ENCODE measurements at regions not wholly inside any gene's neighbourhood (a gene's known extent, or its start where the extent isn't known, plus 50 kb on each side); places are given as distances from the start of the nearest gene placed in this dataset.
A peak's percentile ranks its signal among the peaks of the same experiment; 100 is the strongest.

- no peaks in the 10 kb centered on the region for H3K27me3 ChIP-seq (ENCODE audit: insufficient read depth, low read length)
- no peak overlapping the region for H2AFZ ChIP-seq (ENCODE audit: low read depth, low read length, poor library complexity, severe bottlenecking)
- peak; percentile 82 for TF ChIP-seq FOSL1 (IDR thresholded peaks at IDR 0.05; ENCODE audit: low read depth)
- TF ChIP-seq SP1 (IDR thresholded peaks at IDR 0.05; ENCODE audit: low read depth): peak; percentile 28; the same call in 1 of the 2 replicates
- TF ChIP-seq, protein P1, sequence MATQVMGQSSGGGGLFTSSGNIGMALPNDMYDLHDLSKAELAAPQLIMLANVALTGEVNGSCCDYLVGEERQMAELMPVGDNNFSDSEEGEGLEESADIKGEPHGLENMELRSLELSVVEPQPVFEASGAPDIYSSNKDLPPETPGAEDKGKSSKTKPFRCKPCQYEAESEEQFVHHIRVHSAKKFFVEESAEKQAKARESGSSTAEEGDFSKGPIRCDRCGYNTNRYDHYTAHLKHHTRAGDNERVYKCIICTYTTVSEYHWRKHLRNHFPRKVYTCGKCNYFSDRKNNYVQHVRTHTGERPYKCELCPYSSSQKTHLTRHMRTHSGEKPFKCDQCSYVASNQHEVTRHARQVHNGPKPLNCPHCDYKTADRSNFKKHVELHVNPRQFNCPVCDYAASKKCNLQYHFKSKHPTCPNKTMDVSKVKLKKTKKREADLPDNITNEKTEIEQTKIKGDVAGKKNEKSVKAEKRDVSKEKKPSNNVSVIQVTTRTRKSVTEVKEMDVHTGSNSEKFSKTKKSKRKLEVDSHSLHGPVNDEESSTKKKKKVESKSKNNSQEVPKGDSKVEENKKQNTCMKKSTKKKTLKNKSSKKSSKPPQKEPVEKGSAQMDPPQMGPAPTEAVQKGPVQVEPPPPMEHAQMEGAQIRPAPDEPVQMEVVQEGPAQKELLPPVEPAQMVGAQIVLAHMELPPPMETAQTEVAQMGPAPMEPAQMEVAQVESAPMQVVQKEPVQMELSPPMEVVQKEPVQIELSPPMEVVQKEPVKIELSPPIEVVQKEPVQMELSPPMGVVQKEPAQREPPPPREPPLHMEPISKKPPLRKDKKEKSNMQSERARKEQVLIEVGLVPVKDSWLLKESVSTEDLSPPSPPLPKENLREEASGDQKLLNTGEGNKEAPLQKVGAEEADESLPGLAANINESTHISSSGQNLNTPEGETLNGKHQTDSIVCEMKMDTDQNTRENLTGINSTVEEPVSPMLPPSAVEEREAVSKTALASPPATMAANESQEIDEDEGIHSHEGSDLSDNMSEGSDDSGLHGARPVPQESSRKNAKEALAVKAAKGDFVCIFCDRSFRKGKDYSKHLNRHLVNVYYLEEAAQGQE (IDR thresholded peaks at IDR 0.05; ENCODE audit: low read depth): no peak
- peak; percentile 73 for TF ChIP-seq JUND (IDR thresholded peaks at IDR 0.05)
- H4K20me1 ChIP-seq (ENCODE audit: insufficient read depth): no peaks in the 10 kb centered on the region
- no peaks in the 10 kb centered on the region for H3K79me2 ChIP-seq (ENCODE audit: insufficient read depth, low read length)
- ChIA-PET CTCF (interaction anchor here (1.0 kb wide), 1 partner anchor 33 kb away, joined by 3 read pairs; no protein-coding TSS in a partner anchor), RAD21 (ENCODE audit: low non-redundant PET in 1 of 2, low total read pairs in 2 of 2, uncharacterized antibody in 2 of 2, unreplicated experiment in 2 of 2) (no interaction called here), POLR2A (no interaction called here)
- DNase-seq (ENCODE audit: low read depth, low spot score): peak; percentile 8
- H3K9me2 ChIP-seq (ENCODE audit: insufficient read depth): no peaks in the 10 kb centered on the region
- H3K4me1 ChIP-seq (ENCODE audit: control insufficient read depth in 1 of 2, insufficient read depth in 2 of 2, low read length in 2 of 2): peaks cover 0 to 11% of the 10 kb centered on the region in 2 experiments; a peak in 2 of 4 replicates
- intact Hi-C loops (cut with micrococcal nuclease): no loop called here
- peak overlapping the region; percentile 24 for H3K4me2 ChIP-seq (ENCODE audit: low read length)
- H3K9ac ChIP-seq (ENCODE audit: low read length): no peak overlapping the region
- no peaks in the 10 kb centered on the region for H3K9me3 ChIP-seq (ENCODE audit: control insufficient read depth in 1 of 2, insufficient read depth in 1 of 2, low read depth in 1 of 2, low read length in 2 of 2)
- no peak overlapping the region for H3K4me3 ChIP-seq (replicated peaks in 1 of 2; ENCODE audit: low read depth in 1 of 2, low read length in 2 of 2)
- ATAC-seq: peak; percentile 68; the same call in 1 of the 2 replicates
- H3K36me3 ChIP-seq (ENCODE audit: control insufficient read depth in 1 of 2, insufficient read depth in 2 of 2, low read length in 2 of 2): no peaks in the 10 kb centered on the region
- H3K27ac ChIP-seq (ENCODE audit: low read depth, low read length): no peak overlapping the region
- no TSS peak for BruUV-seq (replicated peaks)
Observed at GRCh38 chr1:67883069-67883468, 49.8 kb upstream of the GNG12 start.
